HG02623 (cell line): ENCODE measurements at regions not wholly inside any gene's neighbourhood (a gene's known extent, or its start where the extent isn't known, plus 50 kb on each side); places are given as distances from the start of the nearest gene placed in this dataset.
"Not testable (repeated sequence)": the region's sequence is repeated elsewhere in the genome, so short reads cannot be mapped to it uniquely, and the experiment has no call there.

Experiments used
- ATAC-seq: cut with Tn5 transposase; IDR thresholded peaks from one replicate; pipeline ENCODE4 v1.9.1; 2021; ENCODE audit warnings: moderate library complexity; ENCODE audit not compliant: unreplicated experiment

GRCh38 chr11:22920939-22921565 is 60.8 kb upstream of the CCDC179 start:
- peak; percentile 97 for ATAC-seq

DNA sequence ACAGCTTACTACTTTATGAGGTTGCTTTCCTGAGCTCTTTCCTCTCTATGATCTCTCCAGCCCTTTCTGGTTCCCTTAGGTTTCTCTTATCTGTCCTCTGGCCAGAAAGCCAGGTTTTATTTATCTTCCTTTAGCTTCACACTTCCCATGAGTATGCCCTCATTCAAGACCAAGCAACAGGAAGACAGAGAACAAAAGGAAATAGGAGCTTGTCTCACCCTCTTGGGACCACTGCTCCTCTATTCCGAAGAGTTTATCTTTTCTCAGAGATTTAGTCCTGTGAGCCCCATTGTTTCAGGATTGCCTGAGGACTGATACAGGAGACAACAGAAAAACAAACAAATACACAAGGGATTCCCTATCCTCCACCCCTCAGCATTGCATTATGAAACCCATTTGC is 62.4 kb upstream of the CCDC179 start:
- ATAC-seq = no peak

DNA sequence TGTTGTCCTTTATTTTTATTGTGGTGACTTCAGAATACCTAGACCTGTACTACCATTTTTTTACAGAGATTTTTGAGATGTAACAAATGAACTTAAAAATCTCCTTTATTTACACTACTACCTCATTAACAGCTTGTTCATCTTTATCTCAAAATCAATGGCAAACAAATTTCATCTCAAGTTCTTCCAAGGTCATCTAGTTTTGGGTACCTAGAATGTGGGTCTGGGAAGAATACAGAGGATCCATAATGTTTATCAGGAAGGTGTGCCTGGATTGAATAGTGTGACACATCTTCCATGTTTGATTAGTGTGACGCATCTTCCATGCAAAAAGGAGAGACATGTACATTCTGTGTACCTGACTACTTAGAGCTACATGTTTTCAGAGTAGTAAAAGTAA is 63.3 kb upstream of the CCDC179 start:
- no peak for ATAC-seq

DNA sequence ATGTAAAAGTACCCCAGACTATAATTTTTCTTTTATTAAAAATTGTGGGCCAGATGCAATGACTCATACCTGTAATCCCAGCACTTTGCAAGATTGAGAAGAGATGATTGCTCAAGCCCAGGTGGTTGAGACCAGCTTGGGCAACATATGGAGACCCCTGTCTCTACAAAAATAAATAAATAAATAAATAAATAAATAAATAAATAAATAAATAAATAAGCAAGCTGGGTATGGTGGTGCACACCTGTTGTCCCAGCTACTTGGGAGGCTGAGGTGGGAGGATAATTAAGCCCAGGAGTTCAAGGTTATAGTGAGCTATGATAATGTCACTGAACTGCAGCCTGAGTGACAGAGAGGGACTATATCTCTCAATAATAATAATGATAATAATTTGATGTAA is 66.1 kb upstream of the CCDC179 start:
- ATAC-seq = no peak

DNA sequence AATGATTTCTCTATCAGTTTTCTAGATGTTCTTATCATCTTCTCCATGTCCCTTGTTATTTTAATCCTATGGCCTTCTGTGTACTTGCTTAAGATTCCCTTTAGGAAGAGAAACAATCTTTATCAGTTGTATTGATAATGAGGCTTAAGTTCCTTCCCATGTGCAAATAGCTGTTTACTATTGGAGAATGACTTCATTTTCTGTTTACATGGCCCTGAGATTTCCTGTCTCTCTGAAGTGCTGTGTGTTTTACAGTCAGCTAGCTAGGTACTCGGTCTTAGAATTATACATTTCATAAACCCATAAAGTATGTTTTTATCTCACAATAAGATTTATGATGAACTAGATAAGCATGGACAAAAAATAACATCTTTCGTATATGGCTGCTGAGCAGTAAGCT is 67.5 kb upstream of the CCDC179 start:
- no peak for ATAC-seq

GRCh38 chr11:22928207-22928917 is 68.1 kb upstream of the CCDC179 start:
- no peak for ATAC-seq

- ATAC-seq = peak; percentile 85
Observed at GRCh38 chr11:22930816-22931594, 70.7 kb upstream of the CCDC179 start.

GRCh38 chr11:22938691-22939090 is 78.4 kb upstream of the CCDC179 start:
- ATAC-seq = no peak

- ATAC-seq = not testable (repeated sequence)
Observed at GRCh38 chr11:22941544-22941943, 81.3 kb upstream of the CCDC179 start.

DNA sequence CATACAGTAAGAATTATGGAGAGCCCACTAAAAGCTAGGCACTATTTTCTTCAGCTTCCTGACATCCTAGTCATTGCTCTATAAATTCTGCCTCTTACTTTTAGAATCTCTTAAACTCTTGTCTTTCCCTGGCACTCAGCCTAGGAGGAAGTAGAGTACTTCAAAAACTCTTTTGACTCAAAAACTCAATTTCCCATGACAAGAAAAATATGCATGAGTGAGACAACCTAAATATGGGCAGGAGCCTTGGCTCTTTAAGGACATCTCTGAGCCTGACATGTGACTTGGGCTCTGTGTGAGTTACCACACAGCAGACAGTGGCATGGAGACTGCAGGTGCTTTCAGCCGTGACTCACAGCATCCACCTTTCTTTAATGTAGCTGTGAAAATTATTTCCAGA is 97.5 kb upstream of the CCDC179 start:
- no peak for ATAC-seq

DNA sequence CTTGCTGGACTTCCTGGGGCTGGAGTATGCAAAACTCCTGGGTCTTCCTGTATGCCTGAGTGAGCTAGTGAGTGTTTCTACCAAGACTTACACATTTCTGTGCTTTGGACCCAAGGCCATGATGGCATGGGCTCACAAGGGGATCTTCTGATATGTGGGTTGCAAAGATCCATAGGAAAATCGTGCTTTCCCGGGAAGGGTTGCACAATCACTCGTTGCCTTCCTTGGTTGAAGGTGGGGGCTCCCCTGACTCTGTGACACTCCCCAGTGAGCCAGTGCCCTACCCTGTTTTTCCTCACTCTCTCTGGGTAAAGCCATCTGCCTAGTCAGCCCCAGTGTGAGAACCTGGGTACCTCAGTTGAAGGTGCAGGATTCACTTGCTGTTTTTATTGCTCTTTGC is 114.0 kb upstream of the CCDC179 start:
- ATAC-seq = no peak

- ATAC-seq = no peak
Observed at GRCh38 chr11:22976146-22976545, 115.9 kb upstream of the CCDC179 start.

GRCh38 chr11:22982903-22983302 is 122.6 kb upstream of the CCDC179 start:
- ATAC-seq = no peak

GRCh38 chr11:22984045-22984444 is 123.8 kb upstream of the CCDC179 start:
- no peak for ATAC-seq

DNA sequence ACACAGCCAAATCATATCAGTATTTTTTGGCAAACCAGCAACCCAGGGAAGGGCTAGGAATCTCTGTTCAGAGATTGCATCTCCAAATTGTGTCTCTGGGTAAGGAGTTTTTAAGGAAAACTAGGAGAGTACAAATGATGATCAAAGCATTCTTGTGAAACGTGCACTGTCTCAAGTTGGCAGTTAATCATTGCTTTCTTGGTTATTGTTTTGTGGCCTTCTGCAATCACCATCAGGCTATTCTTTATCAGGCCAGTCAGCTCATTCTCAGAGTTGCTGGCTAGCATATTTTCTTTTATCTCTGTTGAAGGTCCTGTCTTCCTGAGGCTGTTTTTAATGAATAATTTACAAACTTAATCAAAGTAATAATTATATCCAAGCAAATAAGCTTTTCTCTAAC is 129.1 kb upstream of the CCDC179 start:
- ATAC-seq = no peak

- ATAC-seq = no peak
Observed at GRCh38 chr11:22991196-22991595, 130.9 kb upstream of the CCDC179 start.

DNA sequence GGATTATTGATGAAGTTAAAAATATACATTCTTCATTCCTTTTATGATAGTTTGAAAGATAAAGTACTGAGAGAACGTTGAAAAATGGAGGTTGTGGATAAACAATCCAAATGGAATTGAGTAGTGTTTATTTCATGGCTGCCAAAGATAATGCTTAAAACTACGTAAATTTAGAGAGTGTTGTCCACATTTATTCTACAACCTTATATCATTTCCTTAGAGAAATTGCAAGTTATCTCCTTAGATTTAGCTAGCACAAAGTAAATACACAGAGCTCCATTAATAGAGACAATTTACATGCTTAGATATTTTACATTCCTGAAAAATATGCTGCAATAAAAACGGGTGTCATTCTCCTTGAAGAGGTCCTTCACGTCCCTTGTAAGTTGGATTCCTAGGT is 146.5 kb upstream of the CCDC179 start:
- ATAC-seq = no peak

GRCh38 chr11:23010790-23011335 is 150.6 kb upstream of the CCDC179 start:
- ATAC-seq = no peak

DNA sequence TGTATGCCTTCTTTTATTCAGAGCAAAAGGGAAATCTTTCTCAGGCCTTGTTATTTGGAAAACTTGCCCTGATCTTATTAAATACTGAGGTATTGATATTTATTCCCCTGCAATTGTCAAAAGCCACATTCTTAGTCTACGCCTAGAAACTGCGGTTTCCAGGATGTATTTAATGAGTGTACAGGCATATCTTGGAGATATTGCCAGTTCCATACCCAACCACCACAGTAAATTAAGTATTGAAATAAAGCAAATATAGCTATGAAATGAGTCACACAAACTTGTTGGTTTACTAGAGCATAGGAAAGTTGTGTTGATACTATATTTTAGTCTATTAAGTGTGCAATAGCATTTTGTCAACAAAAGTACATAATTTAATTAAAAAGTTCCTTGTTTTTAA is 152.7 kb upstream of the CCDC179 start:
- ATAC-seq = no peak

GRCh38 chr11:23013509-23013908 is 153.2 kb upstream of the CCDC179 start:
- no peak for ATAC-seq

DNA sequence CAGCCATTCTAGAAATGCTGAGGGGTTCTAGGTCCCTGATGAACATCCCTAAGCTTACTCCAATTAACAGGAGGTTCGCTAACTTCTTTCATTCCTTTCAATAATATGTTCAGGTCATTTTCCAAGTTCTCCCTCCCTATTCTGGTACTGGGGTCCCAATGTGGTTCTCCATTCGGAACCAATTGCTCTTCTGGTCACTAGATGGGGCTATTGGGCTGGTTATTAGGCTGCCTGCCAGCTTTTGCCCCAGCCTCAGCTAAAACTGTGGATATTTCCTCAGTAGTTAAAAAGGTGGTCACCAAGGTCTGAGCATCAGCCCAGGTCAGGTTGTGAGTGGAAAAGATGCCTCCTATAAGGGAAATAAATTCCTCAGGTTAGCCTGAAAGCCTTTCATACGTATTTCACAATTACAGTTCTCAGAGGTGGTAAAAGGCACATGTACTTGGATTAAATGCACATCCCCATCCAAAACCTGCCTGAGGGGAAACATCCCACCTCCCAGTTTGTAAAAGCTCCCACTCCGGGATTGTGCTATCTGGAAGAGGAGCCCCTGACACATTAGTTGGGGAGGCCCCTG is 161.1 kb upstream of the CCDC179 start:
- ATAC-seq = peak; percentile 65
